ENCODE measurements at regions not wholly inside any gene's neighbourhood (a gene's known extent, or its start where the extent isn't known, plus 50 kb on each side); places are given as distances from the start of the nearest gene placed in this dataset.
"Not testable (repeated sequence)": the region's sequence is repeated elsewhere in the genome, so short reads cannot be mapped to it uniquely, and the experiment has no call there.

DNA sequence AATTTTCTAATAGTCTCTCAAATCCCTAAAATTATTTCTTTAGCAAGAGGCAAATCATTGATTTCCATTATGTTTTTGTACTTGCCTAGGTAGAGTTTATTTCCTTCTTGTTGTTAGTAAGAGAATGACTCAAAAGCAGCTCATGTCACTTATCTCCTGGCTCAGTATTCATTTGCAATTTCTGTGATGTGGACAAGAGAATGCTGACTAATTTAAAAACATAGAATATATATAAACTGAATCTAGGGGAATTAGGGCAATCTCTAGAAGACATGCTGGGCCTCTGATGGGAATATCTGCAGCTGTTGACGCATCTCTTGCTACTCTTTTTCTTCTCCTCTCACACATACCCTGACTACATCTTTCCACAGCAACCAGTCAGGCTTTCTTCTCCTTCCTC, 130.8 kb upstream of the PRKD1 start:
- no peak for DNase-seq
- in situ Hi-C loops (cut with MboI; ENCODE audit: low pct_unique_long_range_greater_than_20kb, low sequenced_read_pairs) = no loop called here

DNA sequence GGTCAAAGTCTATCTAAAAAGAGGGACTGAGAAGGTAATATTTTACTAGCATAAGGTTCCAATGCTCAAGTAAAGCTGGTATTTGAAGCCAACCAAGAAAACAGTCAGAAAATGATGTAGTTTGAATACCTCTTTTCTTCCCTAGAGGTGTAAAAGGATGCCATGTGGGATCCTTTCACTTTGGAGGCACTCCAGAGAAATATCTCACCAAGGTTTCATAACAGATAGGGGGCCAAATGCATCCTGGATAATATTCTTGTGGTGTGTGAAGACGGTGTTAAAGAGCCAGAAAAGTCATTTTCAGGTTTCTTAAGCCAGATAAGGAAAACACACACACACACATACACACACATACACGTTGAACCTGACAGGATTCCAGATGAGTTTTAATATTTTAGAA, 136.1 kb upstream of the PRKD1 start:
- in situ Hi-C loops (cut with MboI; ENCODE audit: low pct_unique_long_range_greater_than_20kb, low sequenced_read_pairs) = no loop called here

DNA sequence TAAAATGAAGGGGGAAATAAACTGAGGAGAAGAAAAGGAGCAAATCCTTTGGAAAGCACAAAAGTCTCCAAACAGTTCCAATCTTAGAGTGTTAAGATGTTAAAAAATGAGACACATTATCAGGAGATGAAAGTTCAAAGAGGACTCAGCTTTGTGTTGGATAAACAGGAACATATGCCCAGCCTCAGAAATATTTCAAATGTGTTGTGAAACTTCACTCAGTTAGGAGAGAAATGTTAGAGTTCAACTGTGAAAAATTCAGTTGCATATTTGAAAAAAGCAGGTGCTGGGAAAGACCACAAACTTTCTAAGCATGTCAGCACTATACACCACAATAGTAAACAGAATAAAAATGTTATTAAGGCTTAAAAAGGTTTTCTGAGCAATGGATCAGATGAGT, 136.8 kb upstream of the PRKD1 start:
- DNase-seq = no peak
- in situ Hi-C loops (cut with MboI; ENCODE audit: low pct_unique_long_range_greater_than_20kb, low sequenced_read_pairs) = no loop called here

More for the DNA sequence above, 136.1 kb upstream of the PRKD1 start:
- DNase-seq = no peak

DNA sequence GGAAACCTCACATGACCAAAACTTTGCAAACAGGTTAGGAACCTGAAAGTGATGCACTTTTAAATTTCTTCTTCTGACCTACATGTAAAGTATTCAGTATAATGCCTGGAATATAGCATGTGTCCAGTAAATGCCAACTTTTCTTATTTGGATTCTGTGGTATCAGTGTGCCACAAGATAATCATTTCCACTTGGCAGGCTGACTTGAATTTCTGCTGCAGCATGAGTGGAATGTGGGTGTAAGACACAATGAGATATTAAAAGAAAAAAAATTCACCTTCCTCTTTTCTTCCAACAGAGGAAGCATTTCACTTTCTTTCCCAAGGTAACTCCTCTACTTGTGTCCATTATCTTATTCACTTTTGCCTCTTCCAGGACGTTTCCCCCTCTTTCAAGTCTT, 141.9 kb upstream of the PRKD1 start:
- in situ Hi-C loops (cut with MboI; ENCODE audit: low pct_unique_long_range_greater_than_20kb, low sequenced_read_pairs) = no loop called here
- DNase-seq = no peak

DNA sequence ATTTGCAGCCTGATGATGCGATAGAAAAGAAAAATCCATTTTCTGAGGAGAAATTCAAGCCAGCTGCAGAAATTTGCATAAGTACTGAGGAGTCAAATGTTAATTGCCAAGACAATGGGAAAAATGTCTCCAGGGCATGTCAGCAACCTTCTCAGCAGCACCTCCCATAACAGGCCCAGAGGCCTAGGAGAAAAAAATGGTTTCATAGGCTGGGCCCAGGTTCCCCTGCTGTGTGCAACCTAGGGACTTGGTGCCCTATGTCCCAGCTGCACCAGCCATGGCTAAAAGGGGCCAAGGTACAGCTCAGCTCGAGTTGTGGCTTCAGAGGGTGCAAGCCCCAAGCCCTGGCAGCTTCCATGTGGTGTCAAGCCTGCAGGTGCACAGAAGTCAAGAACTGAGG, 144.8 kb upstream of the PRKD1 start:
- in situ Hi-C loops (cut with MboI; ENCODE audit: low pct_unique_long_range_greater_than_20kb, low sequenced_read_pairs); DNase-seq: not testable (repeated sequence)

DNA sequence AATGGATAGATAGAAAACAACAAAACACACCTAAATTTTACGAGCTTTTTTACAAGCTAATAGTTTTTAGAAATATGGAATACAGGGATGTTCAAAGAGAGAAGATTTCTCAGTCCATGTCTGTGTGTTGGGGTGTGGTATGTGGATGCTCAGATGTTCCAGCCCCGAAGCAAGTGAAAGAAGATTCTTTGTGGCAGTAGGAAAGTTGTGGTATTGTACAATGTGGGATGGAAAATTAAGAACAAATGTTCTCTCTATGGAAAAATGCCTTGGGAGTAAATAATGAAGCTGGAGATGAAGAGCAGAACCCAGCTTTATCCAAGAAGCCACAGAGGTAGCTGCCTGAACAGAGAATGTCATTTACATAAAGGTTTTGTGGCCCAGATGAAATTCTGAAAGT, 150.3 kb upstream of the PRKD1 start:
- in situ Hi-C loops (cut with MboI; ENCODE audit: low pct_unique_long_range_greater_than_20kb, low sequenced_read_pairs) = no loop called here
- no peak for DNase-seq

DNA sequence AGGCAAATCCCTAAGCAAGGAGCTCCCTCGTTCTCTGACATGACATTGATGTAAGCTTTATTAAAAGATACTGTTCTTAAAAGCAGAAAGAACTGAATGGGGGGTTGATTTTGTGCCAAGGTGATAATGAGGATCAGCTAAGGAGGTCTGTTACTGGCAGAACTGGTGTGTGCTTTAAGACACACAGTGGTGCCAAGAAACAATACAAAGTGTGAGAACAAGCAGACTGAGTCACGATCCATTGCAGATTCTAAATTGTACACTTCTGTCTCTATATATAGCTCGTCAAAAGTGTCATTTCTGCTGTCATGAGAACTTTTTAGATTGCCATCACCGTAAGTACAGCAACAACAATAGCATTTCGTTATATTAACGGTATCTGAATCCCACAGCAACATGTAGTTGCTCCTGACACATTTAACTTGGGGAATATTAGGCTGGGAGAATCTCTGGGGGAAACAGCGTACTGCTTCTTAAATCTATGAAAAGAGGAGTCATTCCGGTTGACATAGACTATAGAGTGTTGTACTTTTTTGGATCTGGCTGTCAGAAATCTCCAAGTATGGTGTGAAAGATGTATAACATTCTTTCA, 151.3 kb upstream of the PRKD1 start:
- DNase-seq = no peak

DNA sequence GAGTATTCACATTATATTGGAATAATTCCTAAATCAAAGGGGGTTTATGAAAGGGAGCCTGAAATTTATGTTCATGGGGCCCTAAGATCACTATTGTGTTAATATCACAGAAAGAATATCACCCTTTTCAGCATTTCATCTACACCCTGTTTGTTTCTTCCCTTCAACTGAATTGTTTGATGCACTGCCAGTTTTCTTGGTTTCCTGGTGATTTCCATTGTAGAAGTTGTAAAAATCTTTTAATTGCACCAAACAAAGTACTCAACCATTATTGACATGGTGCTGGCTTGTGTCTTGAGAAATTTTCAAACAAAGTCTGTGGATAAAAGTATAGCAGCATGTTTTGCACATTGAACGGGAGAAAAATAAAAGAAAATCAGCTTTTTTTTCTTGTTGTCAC, 154.8 kb upstream of the PRKD1 start:
- no peak for DNase-seq
- in situ Hi-C loops (cut with MboI; ENCODE audit: low pct_unique_long_range_greater_than_20kb, low sequenced_read_pairs) = no loop called here

More for the DNA sequence above, 151.3 kb upstream of the PRKD1 start:
- in situ Hi-C loops (cut with MboI; ENCODE audit: low pct_unique_long_range_greater_than_20kb, low sequenced_read_pairs) = no loop called here

DNA sequence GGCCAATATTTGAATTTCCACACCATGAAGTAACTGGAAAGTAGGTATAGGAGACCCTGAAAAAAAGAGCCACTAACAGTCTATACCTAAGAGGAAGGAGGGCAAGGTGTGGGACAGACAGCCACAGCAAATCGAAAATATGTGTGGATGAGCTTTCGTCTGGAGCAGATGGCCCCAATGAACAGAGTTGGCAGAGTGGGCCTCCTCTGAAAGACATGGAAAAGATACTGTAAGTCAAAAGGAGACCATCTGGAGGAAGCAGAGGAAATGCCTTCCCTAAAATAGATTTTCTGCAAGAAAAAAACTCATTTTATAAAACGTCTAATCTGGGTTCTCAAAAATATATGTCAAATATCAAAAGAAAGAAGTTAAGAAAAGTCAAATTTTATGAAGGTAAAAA, 157.2 kb upstream of the PRKD1 start:
- in situ Hi-C loops (cut with MboI; ENCODE audit: low pct_unique_long_range_greater_than_20kb, low sequenced_read_pairs) = no loop called here
- no peak for DNase-seq

DNA sequence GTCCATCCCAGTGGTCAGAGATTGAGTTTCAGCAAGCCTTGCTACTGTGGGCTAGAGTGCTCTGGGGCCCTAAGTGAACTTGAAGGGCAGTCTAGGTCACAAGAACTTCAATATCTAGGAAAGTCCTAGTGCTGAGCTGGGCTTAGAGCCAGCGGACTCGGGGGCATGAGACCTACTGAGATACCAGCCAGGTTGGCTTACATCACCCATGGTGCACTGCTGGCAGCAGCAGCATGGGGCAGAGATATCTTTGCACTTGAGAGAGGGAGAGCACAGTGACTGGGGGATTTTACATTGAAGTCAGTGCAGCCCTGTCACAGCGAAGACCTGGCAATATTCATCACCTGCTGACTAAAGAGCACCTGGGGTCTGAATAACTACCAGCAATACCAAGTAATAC, 158.3 kb upstream of the PRKD1 start:
- DNase-seq = no peak
- in situ Hi-C loops (cut with MboI; ENCODE audit: low pct_unique_long_range_greater_than_20kb, low sequenced_read_pairs) = no loop called here

DNA sequence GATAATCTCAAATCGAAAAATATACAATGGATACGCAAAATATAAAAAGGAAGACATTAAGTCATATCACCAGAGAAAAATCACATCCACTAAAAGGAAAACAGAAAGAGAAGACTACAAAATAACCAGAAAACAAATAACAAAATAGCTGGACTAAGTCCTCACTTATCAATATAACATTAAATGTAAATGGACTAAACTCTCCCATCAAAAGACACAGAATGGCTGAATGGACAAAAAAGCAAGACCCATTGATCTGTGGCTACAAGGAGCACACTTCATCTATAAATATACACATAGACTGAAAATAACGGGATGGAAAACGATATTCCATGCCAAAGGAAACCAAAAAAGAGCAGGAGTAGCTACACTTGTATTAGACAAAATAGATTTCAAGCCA, 161.0 kb upstream of the PRKD1 start:
- no peak for DNase-seq
- in situ Hi-C loops (cut with MboI; ENCODE audit: low pct_unique_long_range_greater_than_20kb, low sequenced_read_pairs) = no loop called here

DNA sequence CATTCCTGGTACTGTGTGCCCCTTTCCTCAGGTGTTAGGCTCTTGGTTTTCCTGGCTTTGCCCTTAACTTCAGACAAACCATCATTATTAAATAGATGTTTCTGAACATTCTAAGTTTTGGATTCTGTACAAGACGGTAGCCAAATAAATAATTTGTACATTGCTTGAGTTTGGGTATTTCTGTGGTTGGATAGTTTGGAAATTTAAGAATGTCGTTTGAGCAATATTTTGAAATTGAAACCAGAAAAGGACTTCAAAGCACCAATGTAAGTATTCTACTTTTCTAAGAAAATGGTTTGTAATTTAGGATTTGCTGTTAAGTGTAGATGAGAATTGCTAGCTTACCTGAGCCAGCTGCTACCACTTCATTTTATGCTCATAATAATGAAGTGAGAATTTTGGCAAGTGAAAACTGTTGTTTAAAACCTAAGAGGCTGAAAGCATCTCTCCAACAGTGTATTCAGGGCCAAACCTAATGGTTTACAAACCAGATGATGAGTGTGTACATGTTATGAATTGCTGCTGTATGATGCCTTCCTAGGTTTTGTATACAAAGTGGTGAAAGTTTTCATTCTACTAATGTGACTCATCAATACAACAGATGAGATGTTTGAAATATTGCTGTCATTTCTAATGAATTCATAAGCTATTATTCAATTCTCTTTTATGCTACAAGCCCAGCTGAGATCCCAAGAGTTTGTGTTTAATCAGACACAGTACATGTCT, 181.5 kb upstream of the PRKD1 start:
- DNase-seq = no peak
- in situ Hi-C loops (cut with MboI; ENCODE audit: low pct_unique_long_range_greater_than_20kb, low sequenced_read_pairs) = no loop called here

DNA sequence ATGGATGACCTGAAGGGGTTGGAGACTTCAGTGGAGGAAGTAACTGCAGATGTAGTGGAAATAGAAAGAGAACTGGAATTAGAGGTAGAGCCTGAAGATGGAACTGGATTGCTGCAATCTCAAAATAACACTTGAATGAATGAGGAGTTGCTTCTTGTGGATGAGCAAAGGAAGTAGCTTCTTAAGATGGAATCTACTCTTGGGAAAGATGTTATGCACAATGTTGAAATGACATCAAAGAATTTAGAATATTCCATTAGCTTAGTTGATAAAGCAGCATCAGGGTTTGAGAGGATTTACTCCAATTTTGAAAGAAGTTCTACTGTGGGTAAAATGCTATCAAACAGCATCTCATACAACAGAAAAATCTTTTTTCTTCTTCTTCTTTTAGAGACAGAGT, 186.4 kb upstream of the PRKD1 start:
- no peak for DNase-seq
- in situ Hi-C loops (cut with MboI; ENCODE audit: low pct_unique_long_range_greater_than_20kb, low sequenced_read_pairs) = no loop called here

DNA sequence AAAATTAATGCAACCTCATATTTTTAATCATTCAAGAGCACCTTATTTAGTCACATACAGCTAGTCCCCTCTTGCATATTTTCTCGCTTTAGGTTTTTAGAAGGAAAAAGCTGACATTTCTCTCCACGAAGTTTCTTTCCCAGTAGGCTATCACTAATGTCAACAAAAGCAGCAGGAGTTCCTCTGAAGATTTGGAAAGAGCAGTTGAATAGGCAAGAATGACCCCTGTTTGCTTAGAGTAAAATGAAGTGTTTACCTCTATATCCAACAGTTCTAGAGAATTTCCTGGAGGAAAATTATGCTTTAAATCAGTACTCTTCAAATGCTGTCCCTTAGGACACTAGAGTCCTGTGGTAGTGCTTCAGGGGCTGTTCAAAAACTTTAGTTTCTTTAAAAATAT, 188.1 kb upstream of the PRKD1 start:
- no peak for DNase-seq
- in situ Hi-C loops (cut with MboI; ENCODE audit: low pct_unique_long_range_greater_than_20kb, low sequenced_read_pairs) = no loop called here

DNA sequence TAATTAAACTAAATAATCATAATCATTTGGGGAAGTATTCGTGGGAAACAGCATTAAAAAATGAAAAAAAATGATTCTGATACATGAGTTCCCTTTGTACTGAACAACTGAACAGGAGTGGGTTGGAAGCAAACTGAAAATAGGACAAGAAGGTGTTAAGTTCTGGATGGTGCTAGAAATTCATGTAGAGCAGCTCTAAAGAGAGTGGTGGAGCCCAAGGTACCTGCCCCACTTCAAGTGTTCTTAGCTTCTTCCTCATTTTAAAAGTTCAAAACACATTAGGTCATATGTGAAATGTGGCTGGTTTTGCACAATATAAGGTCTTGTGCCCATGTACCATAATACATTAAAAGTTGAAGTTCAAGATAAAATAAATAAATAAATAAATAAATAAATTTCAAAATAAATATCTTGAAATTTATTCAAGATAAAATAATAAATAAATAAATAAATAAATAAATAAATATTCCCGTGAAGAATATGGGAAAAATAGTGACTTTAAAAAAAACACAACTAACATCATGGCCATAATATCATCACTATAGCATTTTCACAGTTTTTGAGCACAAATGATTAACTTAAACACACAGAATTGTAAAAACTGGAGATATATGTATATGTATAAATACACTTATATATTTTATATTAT, 191.5 kb upstream of the PRKD1 start:
- DNase-seq = no peak
- in situ Hi-C loops (cut with MboI; ENCODE audit: low pct_unique_long_range_greater_than_20kb, low sequenced_read_pairs) = no loop called here

DNA sequence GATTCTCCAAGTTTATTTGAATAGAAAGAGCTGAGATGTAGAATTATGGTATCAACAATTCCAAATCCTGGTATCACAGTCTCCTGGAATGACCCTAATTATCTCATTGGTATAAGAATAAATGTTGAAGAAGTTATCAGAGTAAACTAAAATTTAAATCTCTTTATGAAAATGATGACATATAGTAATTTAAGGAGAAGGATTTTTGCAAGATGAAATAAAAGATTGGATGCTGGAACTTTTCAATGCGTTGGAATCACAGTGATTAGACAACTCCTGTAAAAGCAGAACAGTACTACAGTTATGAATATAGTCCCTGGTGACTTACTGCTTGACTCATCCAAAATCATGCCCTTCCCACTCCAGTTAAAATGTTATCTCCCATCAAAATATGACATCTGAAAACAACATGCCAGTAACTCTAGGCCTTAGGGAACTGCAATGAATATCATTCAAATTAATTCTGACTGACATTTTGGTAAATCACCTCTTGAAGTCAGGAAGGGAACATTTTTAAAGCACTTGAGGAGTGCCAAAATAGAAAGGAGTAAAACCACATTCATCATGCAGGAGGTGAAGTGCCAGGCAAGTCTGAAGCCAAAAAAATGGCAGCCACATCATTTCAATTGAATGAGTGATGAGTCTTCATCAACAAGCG, 197.8 kb upstream of the PRKD1 start:
- in situ Hi-C loops (cut with MboI; ENCODE audit: low pct_unique_long_range_greater_than_20kb, low sequenced_read_pairs) = no loop called here
- DNase-seq = no peak

DNA sequence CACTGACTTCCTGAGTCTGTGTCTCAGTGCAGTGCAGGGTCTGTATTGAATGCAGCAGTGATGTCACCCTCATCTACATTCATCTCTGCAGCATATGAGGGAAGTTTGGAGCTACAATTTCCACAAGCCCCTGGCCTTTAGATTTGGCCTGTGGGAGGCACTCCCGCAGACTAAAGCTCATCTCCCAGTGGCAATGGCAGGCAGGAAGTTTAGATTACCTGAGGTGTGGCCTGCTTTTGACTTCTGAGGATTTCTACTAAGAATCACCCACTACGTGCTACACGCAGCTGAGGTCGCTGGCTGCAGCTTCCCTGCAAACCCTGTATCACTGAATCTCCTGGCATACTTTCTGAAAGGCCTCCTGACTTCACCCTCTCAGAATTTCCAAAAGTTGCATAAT, 202.2 kb upstream of the PRKD1 start:
- no peak for DNase-seq

DNA sequence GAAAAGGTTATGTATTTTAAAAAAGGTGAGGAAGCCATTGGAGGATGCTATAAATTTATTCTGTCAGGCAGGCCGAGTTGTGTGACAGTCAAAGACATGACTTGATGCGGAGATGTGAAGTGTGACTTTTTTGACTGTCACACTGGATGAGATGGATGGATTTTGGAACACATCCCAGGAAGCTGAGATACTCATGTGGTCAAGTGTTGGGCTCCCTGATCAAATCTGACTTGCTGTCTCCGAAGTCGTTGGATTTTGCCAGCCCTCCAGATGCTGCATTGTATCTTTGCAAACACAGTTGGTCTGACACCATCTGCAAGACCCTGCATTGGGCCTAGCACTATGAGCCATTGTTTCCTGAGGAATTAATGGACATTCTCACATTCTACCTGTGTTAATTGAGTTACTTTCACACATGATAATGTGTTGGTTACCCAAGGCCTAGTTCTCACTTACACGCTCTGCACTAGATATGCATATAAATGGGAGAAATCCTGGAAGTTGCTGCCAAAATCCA, 204.0 kb upstream of the PRKD1 start:
- DNase-seq = no peak
- in situ Hi-C loops (cut with MboI; ENCODE audit: low pct_unique_long_range_greater_than_20kb, low sequenced_read_pairs) = no loop called here

More for the DNA sequence above, 202.2 kb upstream of the PRKD1 start:
- in situ Hi-C loops (cut with MboI; ENCODE audit: low pct_unique_long_range_greater_than_20kb, low sequenced_read_pairs) = no loop called here

DNA sequence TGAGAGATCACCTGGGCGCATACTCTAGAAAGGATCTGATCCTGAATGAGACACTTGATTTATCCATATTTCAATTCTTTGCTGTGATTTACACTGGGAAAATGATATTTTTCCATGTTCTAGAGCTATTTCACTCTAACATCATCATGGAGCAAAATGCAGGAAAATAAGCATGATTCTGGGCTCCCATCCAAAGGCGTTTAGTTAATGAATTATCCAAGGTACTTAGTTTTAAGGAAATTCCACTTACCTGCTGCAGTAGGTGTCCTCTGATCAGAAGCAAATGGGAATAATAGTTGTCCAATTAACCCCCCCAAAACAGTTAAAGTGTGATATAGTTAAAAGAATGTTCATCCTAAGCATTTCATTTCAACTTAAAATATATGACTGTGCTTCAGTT, 204.5 kb upstream of the PRKD1 start:
- in situ Hi-C loops (cut with MboI; ENCODE audit: low pct_unique_long_range_greater_than_20kb, low sequenced_read_pairs) = no loop called here
- DNase-seq = no peak

DNA sequence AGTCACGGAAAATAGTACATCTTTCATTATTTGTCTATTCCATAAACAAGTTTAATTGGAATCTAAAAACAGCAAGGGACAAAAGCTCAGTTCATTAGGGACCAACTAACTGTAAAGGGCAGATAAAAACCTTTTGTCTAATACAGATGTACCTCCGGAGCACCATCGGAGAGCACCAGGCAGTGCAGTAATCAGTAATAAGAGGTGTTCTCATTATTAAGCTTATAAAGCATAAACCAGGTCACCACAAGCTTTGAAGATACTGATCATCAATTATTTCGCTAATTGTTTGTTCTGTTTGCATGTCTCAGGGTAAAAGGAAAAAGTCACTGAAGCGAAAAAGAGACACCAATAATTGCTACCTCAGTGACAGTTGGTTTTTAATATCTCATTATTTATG, 207.3 kb upstream of the PRKD1 start:
- no peak for DNase-seq

More for the DNA sequence above, 207.3 kb upstream of the PRKD1 start:
- in situ Hi-C loops (cut with MboI; ENCODE audit: low pct_unique_long_range_greater_than_20kb, low sequenced_read_pairs) = no loop called here

All from KBM-7 (cell line).